Neural progenitor cell (in vitro differentiated cells): ENCODE measurements at regions not wholly inside any gene's neighbourhood (a gene's known extent, or its start where the extent isn't known, plus 50 kb on each side); places are given as distances from the start of the nearest gene placed in this dataset.

ENCODE experiments used
- EZH2 ChIP-seq: fragments of 200-600 bp; sonication (generic); IDR thresholded peaks from 2 replicates; pipeline ENCODE4 v1.6.1; 2017; ENCODE audit warnings: antibody characterized with exemption, mild to moderate bottlenecking, moderate library complexity
- EZH2phosphoT487 ChIP-seq: fragments of 200-600 bp; sonication (generic); IDR thresholded peaks from 2 replicates; pipeline ENCODE4 v1.6.1; 2017; ENCODE audit warnings: antibody characterized with exemption
- TF ChIP-seq, protein P1 (sequence below): fragments of 200-600 bp; sonication (generic); IDR thresholded peaks from 2 replicates; pipeline ENCODE4 v1.5.1; 2017; ENCODE audit warnings: antibody characterized with exemption, mild to moderate bottlenecking

DNA sequence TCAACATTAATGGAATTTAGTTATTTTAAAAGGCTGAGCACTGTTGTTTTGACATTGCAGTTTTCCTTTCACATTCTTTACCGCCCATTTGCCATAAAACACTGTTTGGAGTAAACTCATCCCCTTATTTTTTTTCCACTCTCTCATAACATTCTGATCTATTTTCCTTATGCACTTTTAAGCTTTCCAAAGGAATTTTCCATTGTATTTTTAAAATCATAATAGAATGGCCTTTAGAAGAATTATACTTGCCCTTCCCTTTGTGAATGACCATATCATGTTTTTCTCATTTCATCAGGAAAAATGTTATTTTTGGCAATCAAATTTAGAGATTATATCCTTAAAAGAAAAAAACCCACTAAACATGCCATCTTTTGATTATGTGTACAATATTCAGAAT lies 1074.2 kb downstream of the STIM2 start:
- TF ChIP-seq, protein P1, sequence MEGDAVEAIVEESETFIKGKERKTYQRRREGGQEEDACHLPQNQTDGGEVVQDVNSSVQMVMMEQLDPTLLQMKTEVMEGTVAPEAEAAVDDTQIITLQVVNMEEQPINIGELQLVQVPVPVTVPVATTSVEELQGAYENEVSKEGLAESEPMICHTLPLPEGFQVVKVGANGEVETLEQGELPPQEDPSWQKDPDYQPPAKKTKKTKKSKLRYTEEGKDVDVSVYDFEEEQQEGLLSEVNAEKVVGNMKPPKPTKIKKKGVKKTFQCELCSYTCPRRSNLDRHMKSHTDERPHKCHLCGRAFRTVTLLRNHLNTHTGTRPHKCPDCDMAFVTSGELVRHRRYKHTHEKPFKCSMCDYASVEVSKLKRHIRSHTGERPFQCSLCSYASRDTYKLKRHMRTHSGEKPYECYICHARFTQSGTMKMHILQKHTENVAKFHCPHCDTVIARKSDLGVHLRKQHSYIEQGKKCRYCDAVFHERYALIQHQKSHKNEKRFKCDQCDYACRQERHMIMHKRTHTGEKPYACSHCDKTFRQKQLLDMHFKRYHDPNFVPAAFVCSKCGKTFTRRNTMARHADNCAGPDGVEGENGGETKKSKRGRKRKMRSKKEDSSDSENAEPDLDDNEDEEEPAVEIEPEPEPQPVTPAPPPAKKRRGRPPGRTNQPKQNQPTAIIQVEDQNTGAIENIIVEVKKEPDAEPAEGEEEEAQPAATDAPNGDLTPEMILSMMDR, result no peak
- TF ChIP-seq EZH2, result no peak
- no peak for TF ChIP-seq EZH2phosphoT487
